Naive thymus-derived CD8-positive, alpha-beta T cell (primary cell): ENCODE measurements at regions not wholly inside any gene's neighbourhood (a gene's known extent, or its start where the extent isn't known, plus 50 kb on each side); places are given as distances from the start of the nearest gene placed in this dataset.
A peak's percentile ranks its signal among the peaks of the same experiment; 100 is the strongest.

Source experiments
- ATAC-seq, 2 donors: fragments of 150-1000 bp; cut with Tn5 transposase in 1 of 2; sonication (Bioruptor Pico), chemical (Tn5 transposase) in 1 of 2; 1 replicate in 1 of 2; 2 replicates in 1 of 2; pipeline ENCODE4 v1.10.0; 2021; ENCODE audit warnings: mild to moderate bottlenecking in 2 of 2, moderate library complexity in 2 of 2
- POLR2A ChIA-PET: fragments of 350-600 bp; sonication (Branson Sonifier 250); formaldehyde crosslinking; loops from one replicate; lab custom pipeline; 2021; ENCODE audit warnings: antibody characterized with exemption; lab: Charles Lee
- DNase-seq, 10 donors: peaks; one replicate each; pipeline versions ENCODE4 v3.0.0 to v3.0.0-alpha.2; 2020 to 2022
- H3K27ac Mint-ChIP-seq, 10 donors: one replicate each; pipeline ENCODE4 v1.8.0; 2020 to 2022; ENCODE audit warnings: mild to moderate bottlenecking in 10 of 10, mixed read lengths in 10 of 10, moderate library complexity in 4 of 10, inconsistent platforms in 1 of 10
- H3K27me3 Mint-ChIP-seq, 5 donors: one replicate each; pipeline ENCODE4 v1.8.0; 2021 to 2022; ENCODE audit warnings: mixed read lengths in 5 of 5
- H3K36me3 Mint-ChIP-seq, 3 donors: one replicate each; pipeline ENCODE4 v1.8.0; 2020 to 2022; ENCODE audit warnings: mixed read lengths in 3 of 3, mild to moderate bottlenecking in 2 of 3, inconsistent platforms in 1 of 3
- H3K4me1 Mint-ChIP-seq, 4 donors: one replicate each; pipeline ENCODE4 v1.8.0; 2021 to 2022; ENCODE audit warnings: mixed read lengths in 4 of 4
- H3K4me3 Mint-ChIP-seq, 10 donors: one replicate each; pipeline ENCODE4 v1.8.0; 2020 to 2022; ENCODE audit warnings: mild to moderate bottlenecking in 10 of 10, mixed read lengths in 10 of 10, moderate library complexity in 6 of 10, inconsistent platforms in 1 of 10
- H3K9me3 Mint-ChIP-seq, 9 donors: one replicate each; pipeline ENCODE4 v1.8.0; 2020 to 2022; ENCODE audit warnings: mixed read lengths in 9 of 9, mild to moderate bottlenecking in 3 of 9, inconsistent platforms in 1 of 9, moderate library complexity in 1 of 9

GRCh38 chr5:96155147-96155546, 193.5 kb upstream of the ELL2 start:
- Mint-ChIP-seq H3K27ac (no peak overlapping the region), H3K36me3 (no peaks in the 10 kb centered on the region), H3K4me3 (no peak overlapping the region), H3K4me1 (no peaks in the 10 kb centered on the region), H3K9me3 (no peaks in the 10 kb centered on the region), H3K27me3 (peaks cover 1 to 7% (median 5%) of the 10 kb centered on the region in 5 donors)
- no peak for DNase-seq
- POLR2A ChIA-PET = no interaction called here
- ATAC-seq = no peak

GRCh38 chr5:96151891-96152290, 190.2 kb upstream of the ELL2 start:
- ATAC-seq (peak in 1 of 2 donors; percentile 23), DNase-seq (no peak)
- Mint-ChIP-seq H3K4me1 (no peaks in the 10 kb centered on the region), H3K36me3 (no peaks in the 10 kb centered on the region), H3K9me3 (no peaks in the 10 kb centered on the region), H3K27me3 (peaks cover 0 to 5% (median 2%) of the 10 kb centered on the region in 5 donors), H3K4me3 (no peak overlapping the region), H3K27ac (no peak overlapping the region)
- POLR2A ChIA-PET = no interaction called here

GRCh38 chr5:96150007-96150406, 188.4 kb upstream of the ELL2 start:
- peaks cover 0 to 5% (median 2%) of the 10 kb centered on the region in 5 donors for H3K27me3 Mint-ChIP-seq
- POLR2A ChIA-PET = no interaction called here
- H3K9me3 Mint-ChIP-seq = no peaks in the 10 kb centered on the region
- H3K4me3 Mint-ChIP-seq = no peak overlapping the region
- H3K36me3 Mint-ChIP-seq = no peaks in the 10 kb centered on the region
- no peaks in the 10 kb centered on the region for H3K4me1 Mint-ChIP-seq
- H3K27ac Mint-ChIP-seq = no peak overlapping the region
- DNase-seq = no peak
- ATAC-seq = no peak

GRCh38 chr5:96149546-96149945, 187.9 kb upstream of the ELL2 start:
- H3K27me3 Mint-ChIP-seq = peaks cover 0 to 5% (median 3%) of the 10 kb centered on the region in 5 donors
- H3K9me3 Mint-ChIP-seq = no peaks in the 10 kb centered on the region
- H3K27ac Mint-ChIP-seq = no peak overlapping the region
- no peak for ATAC-seq
- no peak for DNase-seq
- POLR2A ChIA-PET = no interaction called here
- no peak overlapping the region for H3K4me3 Mint-ChIP-seq
- H3K4me1 Mint-ChIP-seq = no peaks in the 10 kb centered on the region
- no peaks in the 10 kb centered on the region for H3K36me3 Mint-ChIP-seq

GRCh38 chr5:96149021-96149420, 187.4 kb upstream of the ELL2 start:
- Mint-ChIP-seq H3K27ac (no peak overlapping the region), H3K27me3 (peaks cover 0 to 5% (median 3%) of the 10 kb centered on the region in 5 donors), H3K36me3 (no peaks in the 10 kb centered on the region), H3K4me3 (no peak overlapping the region), H3K4me1 (no peaks in the 10 kb centered on the region), H3K9me3 (no peaks in the 10 kb centered on the region)
- ATAC-seq = no peak
- POLR2A ChIA-PET = no interaction called here
- no peak for DNase-seq

GRCh38 chr5:96148376-96148775, 186.7 kb upstream of the ELL2 start:
- Mint-ChIP-seq H3K4me3 (no peak overlapping the region), H3K27ac (no peak overlapping the region), H3K4me1 (no peaks in the 10 kb centered on the region), H3K36me3 (no peaks in the 10 kb centered on the region), H3K9me3 (no peaks in the 10 kb centered on the region), H3K27me3 (peaks cover 0 to 5% (median 3%) of the 10 kb centered on the region in 5 donors)
- POLR2A ChIA-PET = no interaction called here
- ATAC-seq = no peak
- DNase-seq = no peak

- H3K4me3 Mint-ChIP-seq = no peak overlapping the region
These were observed 186.2 kb upstream of the ELL2 start for GRCh38 chr5:96147866-96148265.

GRCh38 chr5:96146675-96147074, 185.0 kb upstream of the ELL2 start:
- POLR2A ChIA-PET = no interaction called here
- H3K27me3 Mint-ChIP-seq = peaks cover 0 to 7% (median 3%) of the 10 kb centered on the region in 5 donors

More at GRCh38 chr5:96147866-96148265, 186.2 kb upstream of the ELL2 start:
- Mint-ChIP-seq H3K9me3 (no peaks in the 10 kb centered on the region), H3K4me1 (no peaks in the 10 kb centered on the region), H3K27ac (no peak overlapping the region), H3K27me3 (peaks cover 0 to 7% (median 3%) of the 10 kb centered on the region in 5 donors), H3K36me3 (no peaks in the 10 kb centered on the region)
- POLR2A ChIA-PET = no interaction called here
- ATAC-seq = no peak
- DNase-seq = no peak

GRCh38 chr5:96144289-96144688, 182.6 kb upstream of the ELL2 start:
- H3K27me3 Mint-ChIP-seq = peaks cover 3 to 12% (median 5%) of the 10 kb centered on the region in 5 donors
- ATAC-seq = no peak
- H3K36me3 Mint-ChIP-seq = no peaks in the 10 kb centered on the region
- POLR2A ChIA-PET = no interaction called here
- no peak for DNase-seq
- H3K27ac Mint-ChIP-seq = no peak overlapping the region
- H3K4me3 Mint-ChIP-seq = no peak overlapping the region
- no peaks in the 10 kb centered on the region for H3K9me3 Mint-ChIP-seq
- no peaks in the 10 kb centered on the region for H3K4me1 Mint-ChIP-seq

More at GRCh38 chr5:96146675-96147074, 185.0 kb upstream of the ELL2 start:
- no peaks in the 10 kb centered on the region for H3K4me1 Mint-ChIP-seq
- no peak for ATAC-seq
- no peak overlapping the region for H3K27ac Mint-ChIP-seq
- H3K9me3 Mint-ChIP-seq = no peaks in the 10 kb centered on the region
- no peaks in the 10 kb centered on the region for H3K36me3 Mint-ChIP-seq
- no peak overlapping the region for H3K4me3 Mint-ChIP-seq
- no peak for DNase-seq

- H3K36me3 Mint-ChIP-seq = no peaks in the 10 kb centered on the region
- peaks cover 4 to 14% (median 6%) of the 10 kb centered on the region in 5 donors for H3K27me3 Mint-ChIP-seq
- no peak overlapping the region for H3K27ac Mint-ChIP-seq
- no peaks in the 10 kb centered on the region for H3K4me1 Mint-ChIP-seq
- no peaks in the 10 kb centered on the region for H3K9me3 Mint-ChIP-seq
- DNase-seq (no peak), ATAC-seq (no peak)
- POLR2A ChIA-PET = no interaction called here
- no peak overlapping the region for H3K4me3 Mint-ChIP-seq
These were observed 181.8 kb upstream of the ELL2 start for GRCh38 chr5:96143450-96143849.

GRCh38 chr5:96142786-96143434, 181.3 kb upstream of the ELL2 start:
- Mint-ChIP-seq H3K36me3 (no peaks in the 10 kb centered on the region), H3K9me3 (no peaks in the 10 kb centered on the region), H3K4me1 (no peaks in the 10 kb centered on the region), H3K27ac (no peak overlapping the region), H3K4me3 (no peak overlapping the region), H3K27me3 (peaks cover 4 to 14% (median 6%) of the 10 kb centered on the region in 5 donors)
- ATAC-seq (no peak), DNase-seq (no peak)
- POLR2A ChIA-PET = no interaction called here

- DNase-seq (no peak), ATAC-seq (no peak)
- no peaks in the 10 kb centered on the region for H3K9me3 Mint-ChIP-seq
- no peak overlapping the region for H3K27ac Mint-ChIP-seq
- H3K4me3 Mint-ChIP-seq = no peak overlapping the region
- no peaks in the 10 kb centered on the region for H3K36me3 Mint-ChIP-seq
- POLR2A ChIA-PET = no interaction called here
- no peaks in the 10 kb centered on the region for H3K4me1 Mint-ChIP-seq
- H3K27me3 Mint-ChIP-seq = peaks cover 4 to 14% (median 6%) of the 10 kb centered on the region in 5 donors
These were observed 180.6 kb upstream of the ELL2 start for GRCh38 chr5:96142184-96142781.

- H3K4me1 Mint-ChIP-seq = no peaks in the 10 kb centered on the region
- ATAC-seq = no peak
- POLR2A ChIA-PET = no interaction called here
- no peaks in the 10 kb centered on the region for H3K9me3 Mint-ChIP-seq
- H3K4me3 Mint-ChIP-seq = no peak overlapping the region
- no peak for DNase-seq
- H3K27me3 Mint-ChIP-seq = peaks cover 4 to 14% (median 6%) of the 10 kb centered on the region in 5 donors
- no peak overlapping the region for H3K27ac Mint-ChIP-seq
- no peaks in the 10 kb centered on the region for H3K36me3 Mint-ChIP-seq
These were observed 180.1 kb upstream of the ELL2 start for GRCh38 chr5:96141749-96142148.

- POLR2A ChIA-PET = no interaction called here
- Mint-ChIP-seq H3K36me3 (no peaks in the 10 kb centered on the region), H3K4me1 (no peaks in the 10 kb centered on the region), H3K27me3 (peaks cover 6 to 14% (median 7%) of the 10 kb centered on the region in 5 donors), H3K4me3 (no peak overlapping the region), H3K27ac (no peak overlapping the region), H3K9me3 (no peaks in the 10 kb centered on the region)
- no peak for DNase-seq
- no peak for ATAC-seq
These were observed 178.8 kb upstream of the ELL2 start for GRCh38 chr5:96140496-96140895.
